Right kidney (tissue), 1 donor: ENCODE measurements at regions not wholly inside any gene's neighbourhood (a gene's known extent, or its start where the extent isn't known, plus 50 kb on each side); places are given as distances from the start of the nearest gene placed in this dataset.

Source experiments
- DNase-seq: peaks from one replicate; pipeline ENCODE4 v3.0.0-alpha.2; 2016

GRCh38 chr10:111923032-111923431 lies 260.5 kb downstream of the GPAM start:
- DNase-seq: no peak

DNA sequence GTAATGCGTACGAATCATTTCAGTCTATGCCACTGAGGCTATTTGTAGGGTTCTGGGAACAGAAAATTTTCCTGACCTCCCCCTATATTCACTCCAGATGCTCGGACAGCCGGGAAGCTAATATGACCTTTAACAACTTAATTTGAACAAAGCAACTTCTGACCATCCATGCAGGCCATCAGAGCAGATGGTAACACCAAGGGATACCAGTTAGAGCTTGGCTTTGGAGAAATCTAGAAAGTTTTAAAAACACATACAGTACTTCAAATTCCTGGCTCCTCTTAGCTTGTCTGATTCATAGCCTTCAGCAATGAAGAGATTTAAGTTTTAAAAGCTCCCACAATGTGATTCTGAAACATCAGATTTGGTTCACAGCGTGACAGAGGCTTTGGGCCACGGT lies 257.3 kb downstream of the GPAM start:
- no peak for DNase-seq

DNA sequence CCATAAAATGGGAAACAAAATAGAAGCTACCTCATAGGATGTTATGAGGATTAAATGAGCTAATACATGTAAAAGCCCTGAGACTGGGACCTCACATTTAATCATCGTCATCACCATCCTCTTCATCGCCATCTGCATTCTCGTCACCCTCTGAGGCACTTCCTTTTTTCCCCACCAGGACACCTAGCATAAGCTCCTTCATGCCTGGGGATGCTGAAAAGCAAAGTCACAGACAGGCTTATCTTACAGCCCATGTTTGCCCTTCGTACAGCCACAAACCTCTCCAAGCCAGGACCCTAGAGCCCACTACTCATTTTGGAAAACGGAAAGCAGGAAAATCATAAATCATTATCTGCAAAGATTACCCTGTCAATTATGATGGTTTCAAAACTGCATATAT lies 249.6 kb downstream of the GPAM start:
- no peak for DNase-seq

DNA sequence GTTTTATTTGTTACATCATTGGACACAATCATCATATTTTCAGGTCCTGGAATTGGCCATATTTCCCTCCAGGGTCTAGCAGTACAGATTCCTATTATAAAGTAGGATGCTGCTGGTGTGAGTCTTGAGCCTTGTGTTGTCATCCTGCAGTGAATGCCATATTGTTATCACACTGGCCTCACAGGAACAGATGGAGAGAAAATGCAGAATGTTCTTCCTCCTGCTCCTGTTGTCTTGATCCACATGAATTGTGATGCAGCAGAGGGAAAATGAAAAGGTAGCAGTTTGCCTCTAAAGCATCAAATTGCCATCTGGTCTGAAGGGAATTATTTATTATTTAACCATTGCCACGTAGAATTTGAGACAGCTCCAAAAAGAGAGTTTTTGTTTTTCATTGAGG lies 248.6 kb downstream of the GPAM start:
- no peak for DNase-seq

DNA sequence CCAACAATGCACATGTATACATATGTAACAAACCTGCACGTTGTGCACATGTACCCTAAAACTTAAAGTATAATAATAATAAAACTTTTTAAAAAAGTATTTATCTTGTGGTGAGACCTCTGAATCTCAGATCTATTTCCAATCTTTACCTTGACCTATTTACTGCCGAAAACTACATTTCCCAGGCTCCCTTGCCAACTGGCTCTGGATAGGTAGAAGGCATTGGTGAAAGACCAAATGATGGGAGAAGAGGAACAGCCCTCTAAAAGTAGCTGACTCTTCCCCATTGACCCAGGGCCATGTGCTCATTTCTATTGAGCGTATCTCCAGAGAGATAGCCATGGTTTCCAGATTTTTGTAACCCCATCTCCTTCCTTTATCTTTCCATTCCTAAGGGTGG lies 247.4 kb downstream of the GPAM start:
- no peak for DNase-seq

DNA sequence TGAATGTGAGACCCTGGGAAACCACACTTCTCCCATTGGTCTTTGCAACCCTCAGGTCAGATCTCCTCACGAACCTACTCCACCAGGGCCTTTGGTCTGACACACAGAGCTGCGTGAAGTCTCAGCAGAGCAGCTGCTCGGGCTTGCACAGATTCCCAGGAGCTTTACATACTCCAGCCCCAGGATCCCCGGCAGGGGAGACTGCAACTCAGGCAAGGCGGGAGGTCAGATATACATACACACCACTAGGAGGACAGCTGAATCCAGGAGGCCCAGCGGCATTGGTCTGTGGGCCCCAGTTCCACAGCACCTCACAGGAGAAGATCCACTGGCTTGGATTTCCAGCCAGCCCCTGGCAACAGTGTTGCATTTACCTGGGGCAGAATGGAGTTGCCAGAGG lies 239.2 kb downstream of the GPAM start:
- no peak for DNase-seq

- no peak for DNase-seq
Measured at GRCh38 chr10:111953949-111954348, 229.6 kb downstream of the GPAM start.

- no peak for DNase-seq
Measured at GRCh38 chr10:111954386-111954785, 229.2 kb downstream of the GPAM start.

DNA sequence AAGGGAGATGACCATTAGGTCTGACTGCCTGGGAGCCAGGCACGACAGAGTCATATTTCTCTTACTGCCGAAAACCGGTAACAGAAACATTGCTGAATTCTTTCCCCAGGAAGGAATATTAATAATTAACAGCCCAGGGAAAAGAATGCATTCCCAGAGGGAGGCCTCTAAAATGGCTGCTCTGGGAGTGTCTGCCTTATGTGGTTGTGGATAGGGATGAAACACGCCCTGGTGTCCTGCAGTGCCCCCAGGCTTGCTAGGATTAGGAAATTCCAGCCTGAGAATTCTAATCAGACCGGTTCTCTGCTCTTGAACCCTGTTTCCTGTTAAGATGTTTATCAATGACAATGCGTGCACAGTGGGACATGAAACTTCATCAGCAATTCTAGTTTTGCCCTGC lies 226.7 kb downstream of the GPAM start:
- no peak for DNase-seq

DNA sequence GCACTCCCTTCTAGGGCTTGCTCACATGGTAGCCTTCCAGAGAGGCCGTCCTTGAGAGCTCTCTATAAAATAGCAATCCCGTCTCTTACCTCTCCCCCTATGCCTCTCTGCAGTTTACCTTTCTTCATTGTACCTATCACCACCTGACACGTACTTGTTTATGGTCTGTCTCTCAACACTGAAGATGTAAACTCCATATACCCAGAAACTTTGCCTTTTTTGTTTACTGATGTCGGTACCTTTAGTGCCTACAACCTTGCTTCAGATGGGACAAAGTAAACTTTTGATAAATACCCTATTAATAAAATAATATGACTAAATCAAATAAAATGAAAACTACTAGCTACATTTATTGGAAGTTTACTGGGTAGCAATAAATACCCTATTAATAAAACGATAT lies 220.6 kb downstream of the GPAM start:
- no peak for DNase-seq

DNA sequence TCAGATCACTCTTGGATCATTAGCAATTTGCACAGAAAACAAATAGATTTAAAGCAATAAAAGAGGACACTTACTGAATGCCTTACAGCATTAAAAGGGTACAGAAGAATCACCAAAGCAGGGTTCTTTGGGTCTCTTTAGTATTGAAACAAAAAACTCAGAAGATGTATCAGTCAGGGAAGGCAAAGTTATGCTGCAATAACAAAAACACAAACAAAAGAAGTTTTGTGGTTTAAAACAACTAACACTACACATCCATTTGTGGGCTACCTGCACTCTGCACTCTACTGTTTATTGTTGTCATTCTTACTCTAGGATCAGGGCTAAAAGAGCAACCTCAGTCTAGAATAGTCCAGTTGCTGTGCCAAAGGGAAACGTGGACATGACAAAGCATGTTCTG lies 216.4 kb downstream of the GPAM start:
- DNase-seq: no peak

- no peak for DNase-seq
Measured at GRCh38 chr10:111967547-111967946, 216.0 kb downstream of the GPAM start.

- DNase-seq: no peak
Measured at GRCh38 chr10:111968647-111969046, 214.9 kb downstream of the GPAM start.

GRCh38 chr10:111970111-111970510 lies 213.5 kb downstream of the GPAM start:
- no peak for DNase-seq

GRCh38 chr10:111972109-111972508 lies 211.5 kb downstream of the GPAM start:
- no peak for DNase-seq

GRCh38 chr10:111973306-111973705 lies 210.3 kb downstream of the GPAM start:
- DNase-seq: no peak

DNA sequence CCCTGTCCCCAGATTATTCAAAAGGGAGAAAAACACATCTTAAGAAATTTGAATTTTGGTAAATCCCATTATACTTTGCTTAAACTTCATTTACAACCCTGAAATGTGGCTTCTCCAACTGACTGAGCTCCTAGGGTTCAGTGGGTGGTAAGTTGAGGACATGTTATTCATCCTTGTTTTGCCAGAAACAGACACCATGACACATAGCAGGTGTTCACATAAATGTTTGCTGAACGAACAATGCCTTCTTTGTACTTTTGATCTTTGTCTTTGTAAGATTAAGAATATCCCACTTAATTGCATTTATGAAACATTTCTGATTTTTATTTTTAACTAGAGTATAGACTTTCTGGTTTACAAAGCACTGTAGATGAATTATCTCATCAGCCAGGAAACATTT lies 209.7 kb downstream of the GPAM start:
- DNase-seq: no peak

GRCh38 chr10:111974325-111974724 lies 209.2 kb downstream of the GPAM start:
- no peak for DNase-seq

- no peak for DNase-seq
Measured at GRCh38 chr10:111976557-111976956, 207.0 kb downstream of the GPAM start.

- no peak for DNase-seq
Measured at GRCh38 chr10:111984057-111984456, 199.5 kb downstream of the GPAM start.

- no peak for DNase-seq
Measured at GRCh38 chr10:111986079-111986478, 197.5 kb downstream of the GPAM start.

DNA sequence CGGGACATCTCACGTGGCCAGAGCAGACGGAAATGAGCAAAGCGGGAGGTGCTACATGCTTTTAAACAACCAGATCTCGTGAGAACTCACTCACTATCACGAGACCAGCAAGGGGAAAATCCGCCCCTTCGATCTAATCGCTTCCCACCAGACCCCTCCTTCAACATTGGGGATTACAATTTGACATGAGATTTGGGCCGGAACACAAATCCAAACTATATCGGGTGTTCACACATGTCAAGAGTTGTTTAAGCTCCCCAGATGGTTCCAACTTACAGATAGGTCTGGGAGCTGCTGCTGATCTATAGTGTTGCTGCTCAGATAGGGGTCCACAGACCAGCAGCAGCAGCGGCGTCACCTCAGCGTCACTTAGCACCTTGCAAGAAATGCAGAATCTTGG lies 194.9 kb downstream of the GPAM start:
- no peak for DNase-seq

DNA sequence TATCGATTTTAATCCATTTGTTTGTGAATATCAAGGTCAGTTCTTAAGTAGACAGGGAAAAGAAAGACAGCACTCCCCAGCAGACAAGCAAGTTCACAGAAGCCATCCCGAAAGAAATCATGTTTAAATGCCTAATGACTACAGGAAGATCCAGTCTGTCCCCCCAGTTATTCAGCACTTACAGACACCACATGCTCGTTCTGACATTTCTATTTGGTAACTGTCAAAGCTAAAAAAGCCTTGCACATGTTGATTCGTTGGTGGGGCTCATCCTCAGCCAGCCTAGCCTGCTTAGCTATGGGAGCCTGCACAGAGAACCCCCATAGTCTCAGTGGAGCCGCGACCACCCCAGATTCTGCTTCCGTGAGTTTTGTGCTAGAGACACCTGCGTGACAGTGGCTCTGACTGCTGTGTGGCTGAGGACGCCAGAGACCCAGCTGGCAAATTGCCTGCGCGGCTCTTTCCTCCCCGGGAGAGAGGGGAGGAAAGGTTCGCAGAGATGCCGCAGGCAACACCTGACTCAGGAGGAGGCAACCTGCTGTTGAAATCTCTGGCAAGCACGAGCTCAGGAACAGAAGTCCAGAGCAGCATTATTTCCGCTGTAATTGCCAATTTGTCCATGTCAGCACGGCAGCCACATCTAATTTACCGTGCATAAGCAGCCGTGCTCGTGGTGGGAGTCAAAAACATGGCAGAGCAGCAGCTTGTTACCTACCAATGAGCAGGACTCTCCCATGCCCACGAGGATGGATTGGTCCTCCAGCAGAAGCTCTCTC lies 194.2 kb downstream of the GPAM start:
- no peak for DNase-seq

- DNase-seq: no peak
Measured at GRCh38 chr10:111990734-111991133, 192.8 kb downstream of the GPAM start.

DNA sequence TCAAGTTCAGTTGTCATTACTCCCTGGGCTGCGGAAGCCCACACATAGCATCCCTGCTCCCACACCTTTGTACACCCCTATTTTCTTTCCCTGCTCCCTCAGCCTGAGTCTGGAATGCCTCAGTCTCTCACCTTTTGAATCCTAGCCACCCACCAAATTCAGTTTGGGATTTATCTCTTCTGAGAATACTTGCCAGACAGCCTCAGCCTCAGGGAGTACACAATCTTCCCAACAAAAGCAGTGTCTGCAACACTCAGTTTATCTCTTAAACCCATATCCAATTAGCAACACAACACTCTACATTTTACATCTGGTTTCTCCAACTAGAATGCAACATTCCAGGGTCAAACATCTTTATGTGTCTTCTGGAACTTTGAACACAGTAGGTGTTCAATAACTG lies 190.2 kb downstream of the GPAM start:
- no peak for DNase-seq
